Astrocyte of the cerebellum (primary cell): ENCODE measurements at regions not wholly inside any gene's neighbourhood (a gene's known extent, or its start where the extent isn't known, plus 50 kb on each side); places are given as distances from the start of the nearest gene placed in this dataset.
"Not testable (repeated sequence)": the region's sequence is repeated elsewhere in the genome, so short reads cannot be mapped to it uniquely, and the experiment has no call there.

Experiments used
- DNase-seq: peaks from one replicate; pipeline ENCODE4 v3.0.0-alpha.2; 2011; ENCODE audit warnings: low read depth
- H3K4me3 ChIP-seq: 2 replicates; pipeline ENCODE4 v1.5.1; 2011; ENCODE audit warnings: mild to moderate bottlenecking, low read depth, low read length, moderate library complexity
- in situ Hi-C: cut with HindIII; loops from 2 replicates; pipeline ENCODE4 v1.10.0; 2017; ENCODE audit warnings: low sequenced_read_pairs
- TF ChIP-seq, protein P1 (sequence below): IDR thresholded peaks from 2 replicates; pipeline ENCODE4 v1.5.1; 2012; ENCODE audit warnings: low read length, low read depth, moderate library complexity, mild to moderate bottlenecking; ENCODE audit errors: missing control alignments

DNA sequence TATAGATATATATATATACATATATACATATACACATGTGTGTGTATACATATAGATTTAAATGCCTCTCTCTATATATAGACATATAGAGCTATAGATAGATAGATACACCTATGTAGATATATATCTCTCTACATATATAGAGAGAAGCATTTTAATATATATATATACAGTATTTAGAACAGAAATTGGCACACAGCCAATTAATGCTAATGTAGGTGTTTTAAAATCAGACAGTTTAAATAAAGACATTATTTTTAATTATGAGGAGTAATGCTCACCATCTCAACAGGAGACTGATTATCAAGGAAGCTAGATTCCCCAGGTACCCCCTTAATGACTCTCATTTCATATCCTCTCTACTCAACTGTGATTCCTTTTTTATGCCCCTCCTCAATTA, 170.7 kb upstream of the CRIM1 start:
- TF ChIP-seq, protein P1, sequence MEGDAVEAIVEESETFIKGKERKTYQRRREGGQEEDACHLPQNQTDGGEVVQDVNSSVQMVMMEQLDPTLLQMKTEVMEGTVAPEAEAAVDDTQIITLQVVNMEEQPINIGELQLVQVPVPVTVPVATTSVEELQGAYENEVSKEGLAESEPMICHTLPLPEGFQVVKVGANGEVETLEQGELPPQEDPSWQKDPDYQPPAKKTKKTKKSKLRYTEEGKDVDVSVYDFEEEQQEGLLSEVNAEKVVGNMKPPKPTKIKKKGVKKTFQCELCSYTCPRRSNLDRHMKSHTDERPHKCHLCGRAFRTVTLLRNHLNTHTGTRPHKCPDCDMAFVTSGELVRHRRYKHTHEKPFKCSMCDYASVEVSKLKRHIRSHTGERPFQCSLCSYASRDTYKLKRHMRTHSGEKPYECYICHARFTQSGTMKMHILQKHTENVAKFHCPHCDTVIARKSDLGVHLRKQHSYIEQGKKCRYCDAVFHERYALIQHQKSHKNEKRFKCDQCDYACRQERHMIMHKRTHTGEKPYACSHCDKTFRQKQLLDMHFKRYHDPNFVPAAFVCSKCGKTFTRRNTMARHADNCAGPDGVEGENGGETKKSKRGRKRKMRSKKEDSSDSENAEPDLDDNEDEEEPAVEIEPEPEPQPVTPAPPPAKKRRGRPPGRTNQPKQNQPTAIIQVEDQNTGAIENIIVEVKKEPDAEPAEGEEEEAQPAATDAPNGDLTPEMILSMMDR = no peak
- H3K4me3 ChIP-seq = no peak overlapping the region
- no peak for DNase-seq
- in situ Hi-C loops = no loop called here

DNA sequence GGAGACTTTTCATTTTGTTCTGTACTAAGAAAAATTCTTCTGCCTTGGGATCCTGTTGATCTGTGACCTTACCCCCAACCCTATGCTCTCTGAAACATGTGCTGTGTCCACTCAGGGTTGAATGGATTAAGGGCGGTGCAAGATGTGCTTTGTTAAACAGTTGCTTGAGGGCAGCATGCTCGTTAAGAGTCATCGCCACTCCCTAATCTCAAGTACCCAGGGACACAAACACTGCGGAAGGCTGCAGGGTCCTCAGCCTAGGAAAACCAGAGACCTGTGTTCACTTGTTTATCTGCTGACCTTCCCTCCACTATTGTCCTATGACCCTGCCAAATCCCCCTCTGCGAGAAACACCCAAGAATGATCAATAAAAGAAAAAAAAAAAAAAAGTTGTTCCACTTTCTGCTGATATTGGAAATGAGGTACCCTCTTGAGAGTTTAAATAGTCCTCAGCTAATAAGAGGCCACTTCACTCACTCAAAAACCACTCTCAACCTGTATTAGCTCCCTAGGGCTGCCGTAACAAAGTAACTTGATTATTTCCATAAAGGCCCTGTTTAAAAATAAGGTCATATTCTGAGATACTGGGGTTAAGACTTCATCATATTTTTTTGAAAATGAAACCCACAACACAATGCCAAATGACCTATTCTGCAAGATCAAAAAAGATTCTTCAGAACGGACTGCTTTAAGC, 174.6 kb upstream of the CRIM1 start:
- DNase-seq, in situ Hi-C loops, H3K4me3 ChIP-seq: not testable (repeated sequence)

DNA sequence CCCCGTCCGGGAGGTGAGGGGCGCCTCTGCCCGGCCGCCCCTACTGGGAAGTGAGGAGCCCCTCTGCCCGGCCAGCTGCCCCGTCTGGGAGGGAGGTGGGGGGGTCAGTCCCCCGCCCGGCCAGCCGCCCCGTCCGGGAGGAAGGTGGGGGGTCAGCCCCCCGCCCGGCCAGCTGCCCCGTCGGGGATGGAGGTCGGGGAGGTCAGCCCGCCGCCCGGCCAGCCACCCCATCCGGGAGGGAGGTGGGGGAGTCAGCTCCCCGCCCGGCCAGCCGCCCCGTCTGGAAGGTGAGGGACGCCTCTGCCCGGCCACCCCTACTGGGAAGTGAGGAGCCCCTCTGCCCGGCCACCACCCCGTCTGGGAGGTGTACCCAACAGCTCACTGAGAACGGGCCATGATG, 175.3 kb upstream of the CRIM1 start:
- H3K4me3 ChIP-seq, in situ Hi-C loops, DNase-seq: not testable (repeated sequence)

DNA sequence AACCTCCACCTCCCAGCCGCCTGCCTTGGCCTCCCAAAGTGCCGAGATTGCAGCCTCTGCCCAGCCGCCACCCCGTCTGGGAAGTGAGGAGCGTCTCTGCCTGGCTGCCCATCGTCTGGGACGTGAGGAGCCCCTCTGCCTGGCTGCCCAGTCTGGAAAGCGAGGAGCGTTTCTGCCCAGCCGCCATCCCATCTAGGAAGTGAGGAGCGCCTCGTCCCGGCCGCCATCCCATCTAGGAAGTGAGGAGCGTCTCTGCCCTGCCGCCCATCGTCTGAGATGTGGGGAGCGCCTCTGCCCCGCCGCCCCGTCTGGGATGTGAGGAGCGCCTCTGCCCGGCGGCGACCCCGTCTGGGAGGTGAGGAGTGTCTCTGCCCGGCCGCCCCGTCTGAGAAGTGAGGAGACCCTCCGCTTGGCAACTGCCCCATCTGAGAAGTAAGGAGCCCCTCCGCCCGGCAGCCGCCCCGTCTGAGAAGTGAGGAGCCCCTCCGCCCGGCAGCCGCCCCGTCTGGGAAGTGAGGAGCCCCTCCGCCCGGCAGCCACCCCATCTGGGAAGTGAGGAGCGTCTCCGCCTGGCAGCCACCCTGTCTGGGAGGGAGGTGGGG, 175.8 kb upstream of the CRIM1 start:
- H3K4me3 ChIP-seq, DNase-seq, in situ Hi-C loops: not testable (repeated sequence)

DNA sequence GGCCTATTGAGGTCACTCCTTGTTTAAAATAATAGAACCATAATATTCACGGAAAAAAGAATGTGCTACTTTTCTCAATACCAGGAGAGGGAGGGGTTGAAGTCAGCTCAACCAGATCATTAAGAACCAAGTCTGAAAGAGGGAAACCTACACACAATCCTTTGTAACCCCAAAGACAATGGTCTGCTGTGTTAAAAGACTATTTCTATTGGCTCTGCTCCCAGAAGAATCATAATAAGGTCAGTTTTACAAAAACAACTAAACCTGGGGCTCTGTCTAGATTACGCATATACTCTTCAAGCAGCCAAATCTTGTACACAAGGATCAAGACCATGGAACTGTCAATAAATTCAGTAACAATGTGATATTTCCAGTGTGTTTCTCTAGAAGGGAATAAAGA, 177.2 kb upstream of the CRIM1 start:
- peak; percentile 49 for DNase-seq
- H3K4me3 ChIP-seq = no peak overlapping the region
- TF ChIP-seq, protein P1 = no peak
- in situ Hi-C loops = no loop called here

DNA sequence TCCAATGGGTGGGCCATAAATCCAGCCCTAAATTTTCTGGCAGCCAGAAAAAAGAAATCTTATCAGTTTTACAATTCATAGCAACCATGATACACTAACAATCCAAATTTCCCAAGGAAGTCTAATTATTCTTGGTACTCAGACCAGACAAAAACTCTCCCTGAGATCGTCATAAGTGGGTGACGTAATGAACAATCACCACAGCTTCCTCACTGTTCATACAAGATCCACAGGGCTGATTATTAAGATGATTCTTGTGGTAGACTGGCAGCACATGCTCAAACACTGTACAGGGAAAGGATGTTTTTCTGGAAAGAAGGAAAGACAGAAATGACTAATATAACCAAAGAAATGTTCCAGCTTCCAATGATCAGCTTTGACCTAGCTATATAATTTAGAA, 178.3 kb upstream of the CRIM1 start:
- no peak for DNase-seq
- no peak overlapping the region for H3K4me3 ChIP-seq
- in situ Hi-C loops = no loop called here
- TF ChIP-seq, protein P1 = no peak

DNA sequence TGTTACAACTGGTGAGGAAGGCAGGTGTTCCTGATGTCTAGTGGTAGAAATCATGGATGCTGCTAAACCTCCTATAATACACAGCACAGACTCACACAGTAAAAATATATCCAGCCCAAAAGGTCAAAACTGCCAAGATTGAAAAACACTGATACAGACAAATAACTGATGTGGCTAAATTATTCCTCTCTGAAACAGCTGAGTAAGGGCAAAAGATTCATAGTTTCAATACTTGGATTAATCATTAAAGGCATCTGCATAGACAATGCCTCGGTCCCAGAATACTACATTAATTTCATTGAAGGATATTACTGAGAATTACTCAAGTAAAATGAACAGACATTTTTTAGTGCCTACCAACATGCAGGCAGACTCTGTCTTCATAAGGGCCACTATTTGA, 180.7 kb upstream of the CRIM1 start:
- TF ChIP-seq, protein P1 = no peak
- in situ Hi-C loops = no loop called here
- no peak for DNase-seq
- H3K4me3 ChIP-seq = no peak overlapping the region

DNA sequence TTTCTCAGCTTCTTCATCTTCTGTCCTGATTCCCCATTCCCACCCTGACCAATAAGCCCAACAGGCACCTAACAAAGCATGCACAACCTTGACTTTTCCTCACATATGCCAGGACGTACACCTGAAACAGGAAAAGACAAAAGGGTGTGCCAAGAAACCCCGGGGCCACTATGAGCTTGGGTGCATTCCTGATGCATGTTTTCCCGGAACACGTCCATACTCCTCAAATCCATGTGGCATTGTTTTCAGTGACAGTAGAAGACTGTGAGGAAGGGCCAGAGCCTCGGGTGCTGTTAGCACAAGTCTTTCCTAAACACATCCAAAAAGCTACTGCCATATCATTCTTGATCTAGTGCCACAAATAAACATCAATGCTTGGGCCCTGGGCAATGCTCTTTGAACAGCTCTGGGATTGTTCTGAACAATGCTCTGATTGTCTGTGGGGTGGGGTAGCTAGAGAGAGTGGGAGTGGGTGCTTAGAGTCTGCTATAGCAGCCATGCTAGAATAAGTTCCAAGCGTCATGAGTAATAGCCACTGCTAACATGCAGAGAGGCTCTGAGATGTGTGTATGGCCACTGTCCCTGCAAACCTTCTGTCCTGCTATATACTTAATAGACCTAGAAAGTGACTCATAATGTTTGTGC, 181.7 kb upstream of the CRIM1 start:
- DNase-seq = no peak
- TF ChIP-seq, protein P1 = no peak
- in situ Hi-C loops = no loop called here
- H3K4me3 ChIP-seq = no peak overlapping the region
